RWPE2 (cell line): ENCODE measurements at regions not wholly inside any gene's neighbourhood (a gene's known extent, or its start where the extent isn't known, plus 50 kb on each side); places are given as distances from the start of the nearest gene placed in this dataset.
"Not testable (repeated sequence)": the region's sequence is repeated elsewhere in the genome, so short reads cannot be mapped to it uniquely, and the experiment has no call there.

Experiments used
- ATAC-seq: fragments of 200-7000 bp; cut with Tn5 transposase; 3 replicates; pipeline ENCODE4 v1.9.1; 2021; ENCODE audit warnings: low read depth
- DNase-seq: peaks from one replicate; pipeline ENCODE4 v3.0.0-alpha.2; 2020; ENCODE audit warnings: low spot score
- H3K27ac ChIP-seq: fragments of 450-650 bp; 2 replicates; pipeline ENCODE4 v1.5.1; 2017; ENCODE audit warnings: mild to moderate bottlenecking; ENCODE audit not compliant: poor library complexity, severe bottlenecking
- H3K27me3 ChIP-seq: fragments of 250-450 bp; sonication (Bioruptor Pico); 2 replicates; pipeline ENCODE4 v1.5.1; 2021; ENCODE audit warnings: mild to moderate bottlenecking, moderate library complexity; ENCODE audit not compliant: insufficient read depth, poor library complexity, severe bottlenecking
- H3K36me3 ChIP-seq: fragments of 250-450 bp; sonication (Bioruptor Pico); 2 replicates; pipeline ENCODE4 v1.5.1; 2020; ENCODE audit warnings: low read depth, mild to moderate bottlenecking, moderate library complexity
- H3K4me1 ChIP-seq: fragments of 250-450 bp; sonication (Bioruptor Pico); 2 replicates; pipeline ENCODE4 v1.5.1; 2021; ENCODE audit warnings: mild to moderate bottlenecking, moderate library complexity; ENCODE audit not compliant: insufficient read depth, poor library complexity, severe bottlenecking
- H3K4me3 ChIP-seq: fragments of 250-450 bp; sonication (Bioruptor Pico); 2 replicates; pipeline ENCODE4 v1.5.1; 2021; ENCODE audit warnings: mild to moderate bottlenecking, moderate library complexity; ENCODE audit not compliant: severe bottlenecking
- H3K9me3 ChIP-seq: fragments of 250-450 bp; sonication (Bioruptor Pico); 2 replicates; pipeline ENCODE4 v1.5.1; 2021; ENCODE audit warnings: mild to moderate bottlenecking, moderate library complexity; ENCODE audit not compliant: severe bottlenecking
- CTCF ChIP-seq: fragments of 450-650 bp; IDR thresholded peaks from one replicate; pipeline ENCODE4 v1.5.1; 2017; ENCODE audit warnings: mild to moderate bottlenecking, moderate library complexity; ENCODE audit not compliant: poor library complexity, severe bottlenecking

GRCh38 chr21:8998946-8999681, 1522.3 kb upstream of the TPTE start:
- Histone ChIP-seq H3K9me3 (peaks cover 20% of the 10 kb centered on the region), H3K36me3 (no peaks in the 10 kb centered on the region), H3K4me3 (no peak overlapping the region), H3K27me3 (no peaks in the 10 kb centered on the region), H3K4me1 (no peaks in the 10 kb centered on the region), H3K27ac (no peak overlapping the region)
- no peak for TF ChIP-seq CTCF
- DNase-seq, result no peak
- ATAC-seq, result no peak

- not testable (repeated sequence) for ATAC-seq, H3K27ac ChIP-seq, H3K27me3 ChIP-seq, DNase-seq, H3K4me3 ChIP-seq, H3K36me3 ChIP-seq, H3K4me1 ChIP-seq
- peaks cover 12% of the 10 kb centered on the region for H3K9me3 ChIP-seq
Observed at GRCh38 chr21:9000132-9000531, 1521.3 kb upstream of the TPTE start.

GRCh38 chr21:9000671-9001070, 1520.7 kb upstream of the TPTE start:
- not testable (repeated sequence) for H3K27me3 ChIP-seq, H3K4me1 ChIP-seq, DNase-seq, H3K36me3 ChIP-seq, H3K4me3 ChIP-seq, ATAC-seq, H3K27ac ChIP-seq
- peaks cover 11% of the 10 kb centered on the region for H3K9me3 ChIP-seq

- not testable (repeated sequence) for ATAC-seq, H3K36me3 ChIP-seq, H3K4me1 ChIP-seq, H3K27me3 ChIP-seq, H3K4me3 ChIP-seq, H3K27ac ChIP-seq, H3K9me3 ChIP-seq, DNase-seq
Observed at GRCh38 chr21:9001890-9002663, 1519.3 kb upstream of the TPTE start.

- not testable (repeated sequence) for H3K4me3 ChIP-seq, H3K27me3 ChIP-seq, H3K36me3 ChIP-seq, ATAC-seq, H3K9me3 ChIP-seq, H3K27ac ChIP-seq, H3K4me1 ChIP-seq, DNase-seq
Observed at GRCh38 chr21:9003909-9004814, 1517.2 kb upstream of the TPTE start.

- ATAC-seq, H3K4me1 ChIP-seq, H3K9me3 ChIP-seq: not testable (repeated sequence)
Observed at GRCh38 chr21:9004815-9005518, 1516.4 kb upstream of the TPTE start.

GRCh38 chr21:9005671-9006070, 1515.7 kb upstream of the TPTE start:
- H3K4me1 ChIP-seq, H3K9me3 ChIP-seq, H3K27ac ChIP-seq, H3K36me3 ChIP-seq, H3K27me3 ChIP-seq, ATAC-seq, DNase-seq, H3K4me3 ChIP-seq: not testable (repeated sequence)

More at GRCh38 chr21:9004815-9005518, 1516.4 kb upstream of the TPTE start:
- H3K27ac ChIP-seq, DNase-seq, H3K4me3 ChIP-seq, H3K36me3 ChIP-seq, H3K27me3 ChIP-seq: not testable (repeated sequence)

GRCh38 chr21:9006111-9006510, 1515.3 kb upstream of the TPTE start:
- not testable (repeated sequence) for H3K4me1 ChIP-seq, H3K36me3 ChIP-seq, H3K9me3 ChIP-seq, H3K27ac ChIP-seq, H3K4me3 ChIP-seq, H3K27me3 ChIP-seq, ATAC-seq, DNase-seq

GRCh38 chr21:9006553-9007323, 1514.6 kb upstream of the TPTE start:
- H3K27me3 ChIP-seq, H3K9me3 ChIP-seq, H3K36me3 ChIP-seq, H3K4me1 ChIP-seq, H3K27ac ChIP-seq, H3K4me3 ChIP-seq, DNase-seq, ATAC-seq: not testable (repeated sequence)
